Fibroblast of lung (primary cell): ENCODE measurements at regions not wholly inside any gene's neighbourhood (a gene's known extent, or its start where the extent isn't known, plus 50 kb on each side); places are given as distances from the start of the nearest gene placed in this dataset.

Experiments
- CTCF ChIP-seq, 2 donors: IDR thresholded peaks in 1 of 2; conservative IDR thresholded peaks in 1 of 2; 1 replicate in 1 of 2; 2 replicates in 1 of 2; pipeline ENCODE4 v1.5.1; 2011 to 2012; ENCODE audit warnings: low read length in 2 of 2, control low read depth in 1 of 2, inconsistent platforms in 1 of 2, low read depth in 1 of 2, mild to moderate bottlenecking in 1 of 2
- EZH2 ChIP-seq: IDR thresholded peaks from 2 replicates; pipeline ENCODE4 v1.5.1; 2012; ENCODE audit warnings: low read length, control low read depth, mild to moderate bottlenecking; ENCODE audit errors: missing control alignments

GRCh38 chr11:122413677-122414076 is 241.8 kb upstream of the UBASH3B start:
- TF ChIP-seq CTCF (conservative IDR thresholded peaks at IDR 0.05 in 1 of 2, IDR thresholded peaks at IDR 0.05 in 1 of 2; ENCODE audit: low read depth in 1 of 2, low read length in 2 of 2): no peak
- TF ChIP-seq EZH2: no peak
